Gastroesophageal sphincter (tissue), 3 donors: ENCODE measurements at regions not wholly inside any gene's neighbourhood (a gene's known extent, or its start where the extent isn't known, plus 50 kb on each side); places are given as distances from the start of the nearest gene placed in this dataset.

Source experiments
- CTCF ChIP-seq, 4 experiments: fragments of 200-600 bp in 2 of 4; fragments of 450-650 bp in 2 of 4; sonication (generic) in 1 of 4; IDR thresholded peaks; one replicate each; pipeline ENCODE4 v1.5.1; 2017 to 2019; ENCODE audit warnings: antibody characterized with exemption in 4 of 4, mild to moderate bottlenecking in 2 of 4, moderate library complexity in 2 of 4
- EP300 ChIP-seq: sonication (generic); formaldehyde crosslinking; IDR thresholded peaks from one replicate; pipeline ENCODE4 v1.6.1; 2017; ENCODE audit warnings: antibody characterized with exemption, mild to moderate bottlenecking

GRCh38 chr16:59373632-59374031 lies 639.5 kb upstream of the GOT2 start:
- TF ChIP-seq CTCF (IDR thresholded peaks at IDR 0.05), result no peak
- TF ChIP-seq EP300, result no peak
